ENCODE measurements at regions not wholly inside any gene's neighbourhood (a gene's known extent, or its start where the extent isn't known, plus 50 kb on each side); places are given as distances from the start of the nearest gene placed in this dataset.

DNA sequence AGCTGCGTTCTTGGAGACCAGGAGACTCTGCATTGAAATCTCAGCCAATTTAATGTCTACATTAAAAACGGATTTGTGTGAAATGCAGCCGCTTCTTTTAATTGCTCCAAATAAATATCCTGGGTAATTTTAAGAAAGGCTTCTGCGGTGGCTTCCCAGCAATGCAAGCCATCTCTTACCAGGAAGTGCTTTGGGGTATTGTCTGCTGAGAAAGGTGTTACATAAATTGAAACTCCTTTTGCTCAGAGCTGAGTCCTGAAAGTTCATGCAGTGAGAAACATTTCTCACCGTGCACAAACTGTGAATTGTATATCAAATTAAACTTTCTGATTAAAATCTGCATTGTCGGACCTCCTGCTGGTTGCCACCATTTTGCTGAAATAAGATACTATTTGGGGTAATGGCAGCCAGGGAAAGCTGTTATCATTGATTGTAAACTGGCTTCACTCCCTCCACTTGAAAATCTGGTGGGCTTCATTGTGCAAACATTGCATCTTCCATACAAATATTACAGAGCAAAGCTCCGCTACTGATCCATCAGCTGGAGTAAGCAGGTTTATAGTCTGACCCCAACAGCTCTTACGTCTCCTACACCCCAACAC lies 59.5 kb downstream of the ZIC5 start:
- TF ChIP-seq ZFX (IDR thresholded peaks at IDR 0.05) = no peak
- TF ChIP-seq, protein P1, sequence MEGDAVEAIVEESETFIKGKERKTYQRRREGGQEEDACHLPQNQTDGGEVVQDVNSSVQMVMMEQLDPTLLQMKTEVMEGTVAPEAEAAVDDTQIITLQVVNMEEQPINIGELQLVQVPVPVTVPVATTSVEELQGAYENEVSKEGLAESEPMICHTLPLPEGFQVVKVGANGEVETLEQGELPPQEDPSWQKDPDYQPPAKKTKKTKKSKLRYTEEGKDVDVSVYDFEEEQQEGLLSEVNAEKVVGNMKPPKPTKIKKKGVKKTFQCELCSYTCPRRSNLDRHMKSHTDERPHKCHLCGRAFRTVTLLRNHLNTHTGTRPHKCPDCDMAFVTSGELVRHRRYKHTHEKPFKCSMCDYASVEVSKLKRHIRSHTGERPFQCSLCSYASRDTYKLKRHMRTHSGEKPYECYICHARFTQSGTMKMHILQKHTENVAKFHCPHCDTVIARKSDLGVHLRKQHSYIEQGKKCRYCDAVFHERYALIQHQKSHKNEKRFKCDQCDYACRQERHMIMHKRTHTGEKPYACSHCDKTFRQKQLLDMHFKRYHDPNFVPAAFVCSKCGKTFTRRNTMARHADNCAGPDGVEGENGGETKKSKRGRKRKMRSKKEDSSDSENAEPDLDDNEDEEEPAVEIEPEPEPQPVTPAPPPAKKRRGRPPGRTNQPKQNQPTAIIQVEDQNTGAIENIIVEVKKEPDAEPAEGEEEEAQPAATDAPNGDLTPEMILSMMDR (conservative IDR thresholded peaks at IDR 0.05) = no peak
- H3K27ac ChIP-seq = no peak overlapping the region

DNA sequence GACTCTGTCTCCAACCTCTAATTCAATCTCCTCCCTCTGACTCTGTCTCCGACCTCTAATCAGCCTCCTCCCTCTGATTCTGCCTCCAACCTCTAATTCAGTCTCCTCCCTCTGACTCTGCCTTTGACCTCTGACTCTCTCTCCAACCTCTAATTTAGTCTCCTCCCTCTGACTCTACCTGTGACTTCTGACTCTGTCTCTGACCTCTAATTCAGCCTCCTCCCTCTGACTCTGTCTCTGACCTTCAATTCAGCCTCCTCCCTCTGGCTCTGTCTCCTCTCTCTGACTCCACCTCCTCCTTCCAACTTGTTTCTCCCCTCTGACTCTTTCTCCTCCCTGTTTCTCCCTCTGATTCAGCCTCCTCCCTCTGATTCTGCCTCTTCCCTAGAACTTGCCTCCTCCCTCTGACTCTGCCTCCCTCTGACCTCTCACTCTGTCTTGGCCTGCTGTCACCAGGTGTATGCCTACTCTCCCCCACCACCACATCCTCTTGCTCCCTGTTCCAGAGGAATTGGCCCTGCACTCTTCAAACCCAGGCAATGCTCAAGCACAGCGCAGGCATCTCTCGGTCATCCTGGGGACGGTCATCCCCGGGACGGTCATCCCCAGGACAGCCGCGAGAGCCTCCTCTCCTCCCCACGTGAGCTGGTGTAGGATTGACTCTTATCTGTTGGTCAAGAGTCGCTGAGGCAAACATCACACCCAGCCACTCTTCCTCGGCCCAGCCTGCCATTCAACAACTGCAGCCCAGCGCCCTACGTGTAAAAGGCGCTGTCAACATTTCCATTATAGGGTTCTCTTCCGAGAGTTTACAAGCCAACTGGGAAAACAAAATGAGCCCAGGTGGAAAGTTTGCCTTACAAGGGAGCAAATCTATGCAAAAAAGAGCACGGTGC lies 60.2 kb downstream of the ZIC5 start:
- H3K27ac ChIP-seq = no peak overlapping the region
- TF ChIP-seq ZFX (IDR thresholded peaks at IDR 0.05) = no peak

DNA sequence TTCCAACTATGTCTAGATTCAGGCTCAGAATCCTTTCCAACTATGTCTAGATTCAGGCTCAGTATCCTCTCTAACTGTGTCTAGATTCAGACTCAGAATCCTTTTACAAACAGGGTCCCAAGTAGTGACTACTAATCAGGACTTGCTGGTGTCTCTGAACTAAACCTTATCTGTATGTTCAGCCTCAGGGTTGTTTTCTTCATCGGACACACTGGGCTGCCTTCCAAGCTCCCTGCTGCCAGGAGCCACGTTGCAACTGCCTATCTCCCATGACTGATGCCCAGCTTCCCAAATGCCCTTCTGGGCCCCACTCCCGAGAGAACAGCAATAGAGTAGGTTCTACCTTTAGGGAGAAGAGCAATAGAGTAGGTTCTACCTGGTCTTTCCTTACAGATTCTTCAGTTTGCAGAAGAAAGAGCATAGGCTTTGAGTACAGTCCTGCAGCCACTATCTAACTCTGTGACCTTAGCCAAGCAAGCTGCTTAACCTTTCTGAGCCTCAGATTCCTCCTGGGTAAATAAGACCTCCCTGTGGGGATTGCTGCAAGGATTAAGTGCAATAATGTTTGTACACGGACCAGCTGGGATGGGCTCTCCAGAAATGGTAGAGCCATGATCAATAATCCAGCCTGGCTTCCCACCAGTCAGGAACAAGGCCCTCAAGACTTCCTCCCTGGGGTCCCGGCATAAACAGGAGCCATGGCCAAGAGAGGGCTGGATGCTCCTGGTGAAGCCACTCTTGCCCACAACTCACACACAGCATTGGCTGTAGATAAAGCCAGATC lies 61.5 kb downstream of the ZIC5 start:
- H3K27ac ChIP-seq = peak overlapping the region; percentile 52
- TF ChIP-seq, protein P1 (conservative IDR thresholded peaks at IDR 0.05) = no peak
- TF ChIP-seq ZFX (IDR thresholded peaks at IDR 0.05) = no peak

DNA sequence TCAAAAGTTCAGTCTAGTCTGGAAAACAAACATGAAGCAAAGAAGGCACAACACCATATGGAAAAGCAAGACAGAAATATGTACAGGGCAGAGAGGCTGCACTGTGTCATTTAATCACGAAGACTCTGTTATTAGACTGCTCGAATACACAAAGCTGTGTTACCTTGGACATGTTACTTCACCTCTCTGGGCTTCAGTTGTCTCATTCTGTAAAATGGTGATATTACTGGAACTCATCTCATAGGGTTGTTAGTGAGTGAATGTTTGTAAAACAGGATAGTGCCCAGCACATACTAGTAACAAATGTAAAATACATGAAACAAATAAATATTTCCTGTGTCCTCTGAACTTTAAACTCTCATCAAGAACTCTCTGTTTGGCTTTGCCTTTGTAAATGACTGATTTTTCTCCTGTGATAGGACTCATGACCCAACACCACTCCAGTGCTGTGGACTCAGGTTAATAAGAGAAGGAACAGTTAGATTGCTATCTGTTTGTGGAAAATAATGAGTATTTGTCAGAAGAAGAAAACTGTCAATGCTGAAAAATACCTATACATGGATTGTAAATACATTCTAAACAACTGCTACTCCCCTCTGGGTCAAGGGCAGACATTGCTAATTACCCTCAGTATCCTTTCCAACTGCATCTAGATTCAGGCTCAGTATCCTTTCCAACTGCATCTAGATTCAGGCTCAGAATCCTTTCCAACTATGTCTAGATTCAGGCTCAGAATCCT lies 62.3 kb downstream of the ZIC5 start:
- TF ChIP-seq ZFX (IDR thresholded peaks at IDR 0.05) = no peak
- TF ChIP-seq, protein P1 (conservative IDR thresholded peaks at IDR 0.05) = no peak
- H3K27ac ChIP-seq = no peak overlapping the region

DNA sequence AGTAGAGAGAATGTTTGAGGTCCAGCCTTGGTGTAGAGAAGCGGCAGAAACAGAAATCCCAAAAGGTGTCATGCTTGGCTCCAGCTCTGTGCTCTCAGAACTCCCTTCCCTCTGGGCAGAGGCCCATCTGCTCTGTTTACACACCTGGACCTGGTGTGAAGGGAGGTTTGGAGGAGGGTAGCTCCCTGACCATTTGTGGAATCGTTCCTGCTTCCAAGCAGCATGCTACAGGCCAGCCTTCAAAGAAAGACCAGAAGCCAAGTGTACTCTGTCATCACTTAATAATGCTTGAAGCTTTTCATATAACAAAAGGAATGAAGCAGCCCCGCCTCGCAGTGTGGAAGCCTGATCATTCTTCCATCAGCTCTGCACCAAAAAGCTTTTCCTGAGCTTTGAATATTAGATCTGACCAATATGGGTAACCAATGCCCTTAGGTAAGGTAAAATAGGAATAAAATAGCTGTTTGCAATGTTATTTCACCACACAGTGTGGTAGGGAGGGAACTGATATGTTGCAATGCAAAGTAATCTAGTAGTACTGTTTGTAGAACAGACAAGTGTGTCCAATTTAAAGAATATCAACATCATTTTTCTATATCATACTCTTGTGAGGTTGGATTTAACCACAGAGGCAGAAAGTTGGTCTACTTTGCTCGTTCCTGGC lies 63.3 kb downstream of the ZIC5 start:
- peak overlapping the region; percentile 79 for H3K27ac ChIP-seq
- TF ChIP-seq, protein P1 (conservative IDR thresholded peaks at IDR 0.05) = no peak
- TF ChIP-seq ZFX (IDR thresholded peaks at IDR 0.05) = no peak

DNA sequence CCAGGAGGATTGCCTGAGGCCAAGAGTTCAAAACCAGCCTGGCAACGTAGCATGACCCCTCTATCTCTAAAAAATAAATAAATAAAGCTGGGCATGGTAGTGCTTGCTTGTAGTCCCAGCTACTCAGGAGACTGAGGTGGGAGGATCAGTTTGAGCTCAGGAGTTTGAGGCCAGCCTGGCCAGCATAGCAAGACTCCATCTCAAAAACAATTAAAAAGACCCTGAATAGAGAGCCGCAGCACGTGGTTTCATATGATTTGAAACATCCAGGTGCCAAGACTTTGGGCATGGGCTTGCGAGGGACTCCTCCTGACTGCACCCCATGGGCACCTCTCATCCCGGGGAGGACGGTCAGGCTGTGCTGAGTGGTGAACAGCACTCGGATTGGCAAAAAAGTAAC lies 63.9 kb downstream of the ZIC5 start:
- TF ChIP-seq ZFX (IDR thresholded peaks at IDR 0.05) = no peak
- TF ChIP-seq, protein P1 (conservative IDR thresholded peaks at IDR 0.05) = no peak
- peak overlapping the region; percentile 79 for H3K27ac ChIP-seq

DNA sequence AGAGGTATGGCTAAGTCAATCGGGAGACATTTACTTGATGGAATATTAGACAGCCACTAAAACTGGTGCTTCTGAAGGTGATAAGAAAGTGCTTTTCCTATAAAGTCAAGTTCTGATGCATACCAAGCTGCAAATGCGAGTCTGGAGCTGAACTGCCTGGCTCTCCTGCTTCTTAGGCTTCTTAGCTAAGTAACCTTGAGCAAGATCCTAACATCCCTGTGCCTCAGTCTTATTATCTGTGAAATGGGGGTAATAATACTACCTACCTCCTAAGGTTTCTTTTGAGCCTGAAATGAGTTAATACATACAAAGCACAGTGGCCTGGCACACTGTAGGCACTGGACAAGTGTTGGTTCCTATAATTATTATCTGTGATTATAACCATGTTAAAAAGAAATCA lies 64.5 kb downstream of the ZIC5 start:
- H3K27ac ChIP-seq = no peak overlapping the region
- TF ChIP-seq, protein P1 (conservative IDR thresholded peaks at IDR 0.05) = no peak
- no peak for TF ChIP-seq ZFX (IDR thresholded peaks at IDR 0.05)

Data from C4-2B (cell line).